Coronary artery (tissue), 2 donors: ENCODE measurements at regions not wholly inside any gene's neighbourhood (a gene's known extent, or its start where the extent isn't known, plus 50 kb on each side); places are given as distances from the start of the nearest gene placed in this dataset.
"Not testable (repeated sequence)": the region's sequence is repeated elsewhere in the genome, so short reads cannot be mapped to it uniquely, and the experiment has no call there.

ENCODE experiments used
- DNase-seq: peaks from one replicate; pipeline ENCODE4 v3.0.0-alpha.2; 2017; ENCODE audit warnings: low spot score
- H3K27ac ChIP-seq, 2 donors: fragments of 200-600 bp; sonication (generic); one replicate each; pipeline ENCODE4 v1.5.1; 2016 to 2019
- H3K4me3 ChIP-seq: fragments of 200-600 bp; sonication (generic); 2 replicates; pipeline ENCODE4 v1.5.1; 2016; ENCODE audit warnings: mild to moderate bottlenecking, moderate library complexity
- CTCF ChIP-seq: fragments of 200-600 bp; sonication (generic); IDR thresholded peaks from one replicate; pipeline ENCODE4 v1.5.1; 2019; ENCODE audit warnings: antibody characterized with exemption

GRCh38 chr4:1566838-1567518 lies 117.1 kb downstream of the FAM53A start:
- H3K4me3 ChIP-seq, result no peak overlapping the region
- TF ChIP-seq CTCF, result no peak
- H3K27ac ChIP-seq, result no peak overlapping the region
- no peak for DNase-seq

- not testable (repeated sequence) for DNase-seq
These were observed 117.7 kb downstream of the FAM53A start for GRCh38 chr4:1566301-1566837.

DNA sequence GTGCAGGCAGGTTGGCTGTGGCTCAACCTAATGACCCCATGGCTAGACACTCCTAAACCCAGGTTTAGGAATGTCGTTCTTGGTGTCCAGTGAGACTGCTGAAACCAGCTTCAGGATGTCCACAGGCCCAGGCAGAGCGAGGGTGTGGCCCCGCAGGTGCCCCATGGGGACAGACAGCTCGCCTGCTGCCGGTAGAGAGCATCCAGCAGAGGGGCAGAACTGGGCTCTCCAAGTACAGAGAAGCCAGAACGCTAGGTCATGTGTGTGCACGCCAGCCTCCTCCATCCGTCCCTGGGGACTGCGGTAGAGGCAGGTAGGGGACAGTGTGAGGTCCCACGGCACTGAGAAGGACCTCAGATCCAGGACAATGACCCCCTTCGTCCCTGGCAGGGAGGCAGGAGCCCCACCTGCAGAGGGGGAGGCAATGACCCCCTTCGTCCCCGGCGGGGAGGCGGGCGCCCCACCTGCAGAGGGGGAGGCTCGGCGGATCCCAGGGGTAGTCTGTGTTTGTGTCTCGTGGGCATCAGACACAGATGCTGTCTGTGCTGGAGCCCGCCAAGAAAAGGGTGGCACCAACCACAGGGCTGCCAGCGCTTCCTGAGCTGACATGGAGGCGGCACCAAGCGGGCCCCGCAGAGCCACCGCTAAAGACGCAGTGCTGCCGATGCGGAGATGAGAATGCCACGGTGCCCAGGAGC lies 118.4 kb downstream of the FAM53A start:
- Histone ChIP-seq H3K27ac (no peak overlapping the region), H3K4me3 (no peak overlapping the region)
- no peak for DNase-seq
- no peak for TF ChIP-seq CTCF

More at GRCh38 chr4:1566301-1566837, 117.7 kb downstream of the FAM53A start:
- not testable (repeated sequence) for H3K4me3 ChIP-seq, H3K27ac ChIP-seq

DNA sequence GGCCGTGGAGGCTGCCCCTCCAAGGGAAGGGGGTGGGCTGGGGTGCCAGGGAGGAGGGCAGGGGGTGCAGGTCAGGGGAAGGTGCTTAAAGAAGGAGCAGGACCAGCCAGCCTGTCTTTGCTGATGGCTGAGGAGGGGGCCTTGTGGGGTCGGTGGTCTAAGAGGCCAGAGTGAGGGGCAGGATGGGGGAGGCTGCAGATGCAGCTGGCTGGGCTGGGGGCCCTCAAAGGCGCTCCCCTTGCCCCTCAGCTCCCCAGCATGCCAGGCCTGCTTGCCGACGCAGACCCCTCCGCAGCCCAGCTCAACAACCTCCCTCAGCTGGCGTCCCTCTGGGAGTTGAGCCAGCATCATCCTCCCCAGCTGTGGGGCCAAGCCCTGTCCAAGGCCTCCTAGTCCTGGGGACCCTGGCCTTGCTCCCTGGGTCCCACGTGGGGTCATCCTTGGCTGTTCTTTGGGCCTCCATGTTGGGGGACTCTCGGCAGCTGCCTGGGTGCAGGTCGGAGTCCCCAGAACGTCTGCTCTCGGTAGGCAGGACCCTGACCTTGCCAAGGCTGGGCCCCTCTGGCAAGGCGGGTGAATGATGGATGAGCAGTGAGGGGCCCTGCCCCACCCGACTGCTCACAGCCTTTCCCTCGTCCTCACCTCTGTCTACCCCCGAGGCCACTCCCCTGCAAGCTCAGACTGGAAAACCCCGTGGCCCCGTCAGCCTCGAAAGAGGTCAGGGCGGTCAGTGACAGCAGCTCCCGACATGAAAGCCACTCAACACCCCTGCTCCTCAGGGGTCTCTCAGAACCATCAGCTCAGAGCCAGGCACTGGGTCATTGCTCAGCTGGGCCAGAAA lies 119.4 kb downstream of the FAM53A start:
- no peak overlapping the region for H3K27ac ChIP-seq
- H3K4me3 ChIP-seq, result no peak overlapping the region
- no peak for TF ChIP-seq CTCF
- no peak for DNase-seq

DNA sequence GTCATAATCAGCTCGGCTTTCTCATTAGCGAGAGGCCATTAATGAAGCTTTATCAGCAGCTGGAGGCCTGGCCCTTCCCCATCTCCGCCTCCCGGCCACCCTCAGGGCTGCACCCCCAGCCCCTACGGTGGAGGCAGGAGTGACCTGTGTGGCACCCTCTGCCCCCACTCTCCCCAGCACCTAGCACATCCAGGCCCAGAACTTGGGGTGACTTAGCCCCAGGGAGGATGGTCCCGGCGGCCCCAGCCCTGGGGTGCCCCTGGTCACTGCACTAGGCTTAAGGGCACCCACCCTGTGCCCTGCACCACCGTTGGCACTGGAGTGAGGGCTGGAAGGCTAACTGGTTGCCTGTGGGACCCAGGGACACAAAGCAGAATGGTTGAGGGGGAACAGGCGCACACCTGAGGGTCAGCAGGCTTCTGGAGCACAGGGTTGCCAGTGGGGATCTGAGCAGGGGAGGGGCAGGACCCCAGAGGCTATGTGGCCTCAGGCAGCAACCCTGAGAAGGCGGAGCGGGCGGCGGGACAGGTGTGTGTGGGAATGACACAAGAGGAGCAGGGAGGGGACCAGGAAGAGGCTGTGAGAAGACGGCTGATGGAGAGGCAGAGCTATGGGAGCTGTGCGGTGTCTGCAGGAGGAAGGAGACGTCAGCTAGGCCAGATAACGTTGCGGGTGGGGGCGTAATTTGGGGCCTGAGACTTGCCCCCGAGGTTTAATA lies 120.2 kb downstream of the FAM53A start:
- TF ChIP-seq CTCF, result no peak
- Histone ChIP-seq H3K27ac (no peak overlapping the region), H3K4me3 (no peak overlapping the region)
- no peak for DNase-seq

DNA sequence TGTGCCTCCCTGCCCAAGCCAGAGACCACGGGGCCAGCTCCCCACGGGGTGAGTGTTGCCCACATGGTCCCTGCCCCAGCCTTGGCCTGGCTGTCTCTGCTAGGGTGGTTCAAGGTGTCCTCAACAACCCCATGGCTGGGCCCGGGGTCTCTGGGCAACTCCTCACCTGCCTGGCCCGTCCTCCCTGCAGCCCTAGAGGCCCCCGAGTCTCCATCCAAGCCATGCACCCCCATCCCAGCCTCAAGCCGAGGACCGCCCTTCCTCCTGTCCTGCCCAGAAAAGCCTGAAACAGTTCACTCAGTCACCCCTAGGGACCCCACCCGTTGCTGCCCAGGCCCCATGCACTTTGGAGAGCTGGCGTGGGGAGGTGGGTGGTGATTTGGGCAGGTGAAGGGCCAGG lies 120.9 kb downstream of the FAM53A start:
- Histone ChIP-seq H3K4me3 (no peak overlapping the region), H3K27ac (no peak overlapping the region)
- no peak for DNase-seq
- TF ChIP-seq CTCF, result no peak

DNA sequence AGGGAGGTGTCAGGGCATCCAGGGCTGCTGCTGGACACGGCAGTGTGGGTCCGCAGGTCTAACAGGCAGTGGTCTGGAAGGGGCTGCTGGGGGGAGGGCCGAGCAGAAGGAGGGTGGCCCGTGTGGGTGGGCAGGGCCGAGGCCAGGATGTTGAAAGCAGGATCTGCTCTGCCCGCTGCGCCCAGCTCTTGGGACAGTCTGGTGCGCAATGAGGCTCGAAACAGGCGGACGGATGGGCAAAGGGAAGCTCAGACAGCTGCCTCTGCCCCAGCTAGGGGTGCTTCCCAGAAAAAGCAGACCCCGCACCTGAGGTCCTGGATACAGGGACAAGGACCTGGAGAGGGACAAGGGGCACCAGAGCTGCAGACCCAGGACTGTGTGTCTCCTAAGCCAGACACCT lies 121.3 kb downstream of the FAM53A start:
- Histone ChIP-seq H3K27ac (no peak overlapping the region), H3K4me3 (no peak overlapping the region)
- DNase-seq, result no peak
- TF ChIP-seq CTCF, result no peak
